Body of pancreas (tissue), 4 donors: ENCODE measurements at regions not wholly inside any gene's neighbourhood (a gene's known extent, or its start where the extent isn't known, plus 50 kb on each side); places are given as distances from the start of the nearest gene placed in this dataset.

Source experiments
- ATAC-seq: fragments of 150-250 bp; one replicate; pipeline ENCODE4 v1.9.1; 2016
- DNase-seq, 4 donors: peaks; one replicate each; pipeline ENCODE4 v3.0.0-alpha.2; 2019
- H3K27ac ChIP-seq, 4 donors: fragments of 200-600 bp; sonication (generic); 1 replicate in 3 of 4; 2 replicates in 1 of 4; pipeline versions ENCODE4 v1.5.1 to v1.6.1; 2016 to 2019; ENCODE audit warnings: mild to moderate bottlenecking in 1 of 4, mixed read lengths in 1 of 4, moderate library complexity in 1 of 4
- H3K27me3 ChIP-seq, 2 donors: fragments of 200-600 bp; sonication (generic); one replicate each; pipeline ENCODE4 v1.6.0; 2016; ENCODE audit warnings: mild to moderate bottlenecking in 1 of 2
- H3K36me3 ChIP-seq, 2 donors: fragments of 200-600 bp; sonication (generic); replicated peaks in 1 of 2; 2 replicates each; pipeline ENCODE4 v1.5.1; 2016; ENCODE audit warnings: low read depth in 2 of 2; ENCODE audit not compliant: insufficient read depth in 1 of 2
- H3K4me1 ChIP-seq: fragments of 200-600 bp; sonication (generic); one replicate; pipeline ENCODE4 v1.6.0; 2016
- H3K4me3 ChIP-seq, 2 donors: fragments of 200-600 bp; sonication (generic); 1 replicate in 1 of 2; 2 replicates in 1 of 2; pipeline ENCODE4 v1.5.1; 2016 to 2019
- H3K9me3 ChIP-seq, 3 donors: fragments of 200-600 bp; sonication (generic); 1 replicate in 2 of 3; 2 replicates in 1 of 3; pipeline ENCODE4 v1.5.1; 2016
- CTCF ChIP-seq, 7 experiments: fragments of 450-650 bp in 4 of 7; fragments of 200-600 bp in 3 of 7; sonication (generic) in 3 of 7; IDR thresholded peaks; one replicate each; pipeline ENCODE4 v1.5.1; 2016 to 2019; ENCODE audit warnings: antibody characterized with exemption in 7 of 7
- POLR2A ChIP-seq, 3 donors: fragments of 450-650 bp; IDR thresholded peaks; one replicate each; pipeline ENCODE4 v1.6.1; 2016; ENCODE audit warnings: antibody characterized with exemption in 3 of 3, mild to moderate bottlenecking in 2 of 3
- WGBS, 2 donors: methylation state at CpG; one replicate each; pipeline ENCODE4 v1.1.5; 2017; 5-methylcytosine and 5-hydroxymethylcytosine counted together
- intact Hi-C: fragments of 100-400 bp; cut with DNase I; formaldehyde crosslinking; loops from one replicate; pipeline ENCODE4 v1.15.1; 2023

GRCh38 chr11:103633819-103634590 lies 402.4 kb upstream of the DDI1 start:
- TF ChIP-seq POLR2A (IDR thresholded peaks at IDR 0.05) = no peak
- TF ChIP-seq CTCF (IDR thresholded peaks at IDR 0.05) = no peak
- H3K4me1 ChIP-seq = no peaks in the 10 kb centered on the region
- 63 to 68% methylated on average over 3 of the region's 3 CpGs for WGBS, 2 donors
- H3K27me3 ChIP-seq = no peaks in the 10 kb centered on the region
- no peak overlapping the region for H3K27ac ChIP-seq
- intact Hi-C loops = no loop called here
- H3K36me3 ChIP-seq = no peaks in the 10 kb centered on the region
- ATAC-seq (no peak), DNase-seq (no peak)
- no peak overlapping the region for H3K4me3 ChIP-seq
- H3K9me3 ChIP-seq = no peaks in the 10 kb centered on the region

DNA sequence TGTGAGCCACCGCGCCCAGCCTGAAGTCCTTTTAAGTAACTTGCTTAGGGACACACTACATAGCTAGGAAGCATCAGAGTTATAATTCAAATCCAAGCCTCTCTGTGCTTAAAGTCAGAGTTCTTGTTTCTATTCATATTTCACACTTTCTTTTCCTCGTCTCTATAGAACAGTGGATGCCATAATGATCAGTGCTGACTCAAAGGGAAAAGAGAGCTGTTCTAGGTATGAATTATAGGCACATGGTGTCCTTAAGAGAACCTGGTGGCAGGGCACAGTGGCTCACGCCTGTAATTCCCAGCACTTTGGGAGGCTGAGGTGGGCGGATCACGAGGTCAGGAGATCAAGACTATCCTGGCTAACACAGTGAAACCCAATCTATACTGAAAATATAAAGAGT lies 400.2 kb upstream of the DDI1 start:
- no peak for TF ChIP-seq CTCF (IDR thresholded peaks at IDR 0.05)
- no peak for TF ChIP-seq POLR2A (IDR thresholded peaks at IDR 0.05)
- H3K36me3 ChIP-seq = no peaks in the 10 kb centered on the region
- WGBS, 2 donors = 67 to 76% methylated on average over 6 of the region's 6 CpGs
- DNase-seq (no peak), ATAC-seq (no peak)
- no peaks in the 10 kb centered on the region for H3K27me3 ChIP-seq
- H3K4me3 ChIP-seq = no peak overlapping the region
- H3K4me1 ChIP-seq = no peaks in the 10 kb centered on the region
- no peaks in the 10 kb centered on the region for H3K9me3 ChIP-seq
- H3K27ac ChIP-seq = no peak overlapping the region
- intact Hi-C loops = no loop called here

DNA sequence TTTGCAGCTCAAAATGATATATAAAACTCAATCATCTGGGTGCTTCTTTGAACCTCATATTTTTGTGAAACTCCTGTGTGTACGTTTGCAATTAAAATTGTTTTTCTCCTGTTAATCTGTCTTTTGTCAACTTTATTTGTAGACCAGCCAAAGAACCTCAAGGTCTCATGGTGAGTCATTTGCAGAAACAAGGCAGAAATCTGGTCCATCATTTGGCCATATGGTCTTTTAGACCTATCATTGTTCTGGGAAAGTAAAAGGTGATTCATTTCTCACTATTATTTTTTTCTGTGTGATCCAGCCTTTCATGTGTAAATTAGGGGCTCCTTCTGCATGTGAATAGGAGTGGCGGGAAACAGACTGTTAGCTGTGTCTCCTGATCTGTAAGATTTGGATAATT lies 399.1 kb upstream of the DDI1 start:
- Histone ChIP-seq H3K9me3 (no peaks in the 10 kb centered on the region), H3K4me1 (no peaks in the 10 kb centered on the region), H3K36me3 (no peaks in the 10 kb centered on the region), H3K27me3 (no peaks in the 10 kb centered on the region), H3K27ac (no peak overlapping the region), H3K4me3 (no peak overlapping the region)
- DNase-seq (no peak), ATAC-seq (no peak)
- 63 to 65% methylated on average over 2 of the region's 2 CpGs for WGBS, 2 donors
- TF ChIP-seq CTCF (IDR thresholded peaks at IDR 0.05) (no peak), POLR2A (IDR thresholded peaks at IDR 0.05) (no peak)
- intact Hi-C loops = no loop called here

GRCh38 chr11:103637831-103638230 lies 398.6 kb upstream of the DDI1 start:
- ATAC-seq (no peak), DNase-seq (no peak)
- intact Hi-C loops = no loop called here
- Histone ChIP-seq H3K27ac (no peak overlapping the region), H3K9me3 (no peaks in the 10 kb centered on the region), H3K27me3 (no peaks in the 10 kb centered on the region), H3K36me3 (no peaks in the 10 kb centered on the region), H3K4me3 (no peak overlapping the region), H3K4me1 (no peaks in the 10 kb centered on the region)
- TF ChIP-seq CTCF (IDR thresholded peaks at IDR 0.05) = no peak
- no peak for TF ChIP-seq POLR2A (IDR thresholded peaks at IDR 0.05)

GRCh38 chr11:103644676-103645075 lies 391.8 kb upstream of the DDI1 start:
- DNase-seq (no peak), ATAC-seq (no peak)
- H3K36me3 ChIP-seq = no peaks in the 10 kb centered on the region
- 87 to 91% methylated on average over 20 of the region's 20 CpGs for WGBS, 2 donors
- intact Hi-C loops = no loop called here
- no peaks in the 10 kb centered on the region for H3K27me3 ChIP-seq
- no peak for TF ChIP-seq POLR2A (IDR thresholded peaks at IDR 0.05)
- no peak for TF ChIP-seq CTCF (IDR thresholded peaks at IDR 0.05)
- H3K27ac ChIP-seq = no peak overlapping the region
- H3K4me1 ChIP-seq = no peaks in the 10 kb centered on the region
- no peak overlapping the region for H3K4me3 ChIP-seq
- no peaks in the 10 kb centered on the region for H3K9me3 ChIP-seq
